ENCODE measurements at regions not wholly inside any gene's neighbourhood (a gene's known extent, or its start where the extent isn't known, plus 50 kb on each side); places are given as distances from the start of the nearest gene placed in this dataset.

DNA sequence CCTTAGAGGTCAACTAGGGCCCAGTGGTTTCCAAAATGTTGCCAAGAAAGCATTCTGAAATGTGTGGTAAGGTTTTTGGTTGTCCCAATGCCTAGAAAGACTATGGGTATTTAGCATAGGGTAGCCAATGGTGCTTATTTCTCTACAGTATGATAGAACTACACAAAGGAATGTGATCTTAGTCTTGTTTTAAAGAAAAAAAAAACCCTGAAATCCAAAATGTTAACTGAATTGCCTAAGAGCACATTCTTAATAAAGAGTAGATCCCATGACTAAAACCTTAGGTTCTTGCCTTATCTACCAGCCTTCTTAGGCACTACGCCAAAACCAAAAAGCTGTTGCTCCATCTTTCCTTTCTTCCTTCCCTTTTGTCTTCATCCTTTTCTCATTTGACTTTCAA, 428.2 kb downstream of the MRPL39 start:
- TF ChIP-seq EP300 (IDR thresholded peaks at IDR 0.05; ENCODE audit: borderline replicate concordance) = no peak
- TF ChIP-seq EGR1 (IDR thresholded peaks at IDR 0.05) = no peak
- no peak for TF ChIP-seq TEAD4 (IDR thresholded peaks at IDR 0.05)
- no peak for TF ChIP-seq FOXM1 (IDR thresholded peaks at IDR 0.05; ENCODE audit: borderline replicate concordance, low read depth)
- TF ChIP-seq, protein P1, sequence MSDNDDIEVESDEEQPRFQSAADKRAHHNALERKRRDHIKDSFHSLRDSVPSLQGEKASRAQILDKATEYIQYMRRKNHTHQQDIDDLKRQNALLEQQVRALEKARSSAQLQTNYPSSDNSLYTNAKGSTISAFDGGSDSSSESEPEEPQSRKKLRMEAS (IDR thresholded peaks at IDR 0.05) = no peak
- TF ChIP-seq, protein P2, sequence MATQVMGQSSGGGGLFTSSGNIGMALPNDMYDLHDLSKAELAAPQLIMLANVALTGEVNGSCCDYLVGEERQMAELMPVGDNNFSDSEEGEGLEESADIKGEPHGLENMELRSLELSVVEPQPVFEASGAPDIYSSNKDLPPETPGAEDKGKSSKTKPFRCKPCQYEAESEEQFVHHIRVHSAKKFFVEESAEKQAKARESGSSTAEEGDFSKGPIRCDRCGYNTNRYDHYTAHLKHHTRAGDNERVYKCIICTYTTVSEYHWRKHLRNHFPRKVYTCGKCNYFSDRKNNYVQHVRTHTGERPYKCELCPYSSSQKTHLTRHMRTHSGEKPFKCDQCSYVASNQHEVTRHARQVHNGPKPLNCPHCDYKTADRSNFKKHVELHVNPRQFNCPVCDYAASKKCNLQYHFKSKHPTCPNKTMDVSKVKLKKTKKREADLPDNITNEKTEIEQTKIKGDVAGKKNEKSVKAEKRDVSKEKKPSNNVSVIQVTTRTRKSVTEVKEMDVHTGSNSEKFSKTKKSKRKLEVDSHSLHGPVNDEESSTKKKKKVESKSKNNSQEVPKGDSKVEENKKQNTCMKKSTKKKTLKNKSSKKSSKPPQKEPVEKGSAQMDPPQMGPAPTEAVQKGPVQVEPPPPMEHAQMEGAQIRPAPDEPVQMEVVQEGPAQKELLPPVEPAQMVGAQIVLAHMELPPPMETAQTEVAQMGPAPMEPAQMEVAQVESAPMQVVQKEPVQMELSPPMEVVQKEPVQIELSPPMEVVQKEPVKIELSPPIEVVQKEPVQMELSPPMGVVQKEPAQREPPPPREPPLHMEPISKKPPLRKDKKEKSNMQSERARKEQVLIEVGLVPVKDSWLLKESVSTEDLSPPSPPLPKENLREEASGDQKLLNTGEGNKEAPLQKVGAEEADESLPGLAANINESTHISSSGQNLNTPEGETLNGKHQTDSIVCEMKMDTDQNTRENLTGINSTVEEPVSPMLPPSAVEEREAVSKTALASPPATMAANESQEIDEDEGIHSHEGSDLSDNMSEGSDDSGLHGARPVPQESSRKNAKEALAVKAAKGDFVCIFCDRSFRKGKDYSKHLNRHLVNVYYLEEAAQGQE (IDR thresholded peaks at IDR 0.05; ENCODE audit: low read depth) = no peak
- TF ChIP-seq TAF1 (IDR thresholded peaks at IDR 0.05; ENCODE audit: low read depth) = no peak
- no peak for TF ChIP-seq TCF12 (IDR thresholded peaks at IDR 0.05; ENCODE audit: low read depth)
- TF ChIP-seq CEBPB (IDR thresholded peaks at IDR 0.05) = no peak
- TF ChIP-seq CREB1 (IDR thresholded peaks at IDR 0.05; ENCODE audit: low read depth) = no peak
- no peak for TF ChIP-seq YY1 (IDR thresholded peaks at IDR 0.05; ENCODE audit: low read depth)
- TF ChIP-seq RAD21 (IDR thresholded peaks at IDR 0.05; ENCODE audit: low read depth) = no peak
- no peak for TF ChIP-seq NFIC (IDR thresholded peaks at IDR 0.05)
- TF ChIP-seq, protein P3, sequence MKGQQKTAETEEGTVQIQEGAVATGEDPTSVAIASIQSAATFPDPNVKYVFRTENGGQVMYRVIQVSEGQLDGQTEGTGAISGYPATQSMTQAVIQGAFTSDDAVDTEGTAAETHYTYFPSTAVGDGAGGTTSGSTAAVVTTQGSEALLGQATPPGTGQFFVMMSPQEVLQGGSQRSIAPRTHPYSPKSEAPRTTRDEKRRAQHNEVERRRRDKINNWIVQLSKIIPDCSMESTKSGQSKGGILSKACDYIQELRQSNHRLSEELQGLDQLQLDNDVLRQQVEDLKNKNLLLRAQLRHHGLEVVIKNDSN (IDR thresholded peaks at IDR 0.05) = no peak
- TF ChIP-seq ZBTB7A (IDR thresholded peaks at IDR 0.05; ENCODE audit: low read depth) = no peak

DNA sequence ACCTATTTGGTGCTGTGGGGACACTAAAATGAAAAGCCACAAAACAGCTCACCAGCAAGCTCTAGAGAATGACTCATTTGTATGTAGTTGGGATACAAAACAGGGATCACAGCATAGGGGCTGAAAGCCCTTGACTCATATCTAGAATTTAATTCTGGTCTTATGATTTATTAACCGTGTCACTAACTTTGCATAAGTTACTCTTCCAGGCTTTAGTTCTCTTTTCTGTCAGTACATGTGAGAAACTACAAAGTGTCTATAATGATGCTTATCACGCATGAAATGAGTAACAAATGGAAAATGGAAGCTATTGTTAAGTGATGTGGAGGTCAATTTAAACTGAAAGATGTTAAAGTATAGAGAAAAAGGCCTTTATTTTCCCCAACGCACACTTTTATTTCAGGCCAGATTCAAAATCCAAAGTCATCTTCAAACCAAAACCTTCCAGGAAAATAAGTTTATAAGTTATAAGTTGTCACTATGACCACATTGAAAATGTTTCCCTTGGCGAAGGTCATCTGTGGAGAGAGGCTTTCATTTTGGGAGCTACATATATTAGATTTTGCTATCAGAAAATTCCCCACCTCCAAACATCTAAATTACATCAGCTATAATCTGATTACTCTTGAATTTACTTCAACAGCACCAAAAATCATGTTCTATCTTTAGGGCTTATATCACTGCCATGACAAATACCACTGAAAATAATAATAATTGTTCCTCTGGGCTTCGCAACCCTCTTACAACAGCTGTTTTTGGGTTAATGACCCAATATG, 430.5 kb downstream of the MRPL39 start:
- no peak for TF ChIP-seq EGR1 (IDR thresholded peaks at IDR 0.05)
- no peak for TF ChIP-seq ZBTB7A (IDR thresholded peaks at IDR 0.05; ENCODE audit: low read depth)
- no peak for TF ChIP-seq TCF12 (IDR thresholded peaks at IDR 0.05; ENCODE audit: low read depth)
- no peak for TF ChIP-seq TEAD4 (IDR thresholded peaks at IDR 0.05)
- TF ChIP-seq CREB1 (IDR thresholded peaks at IDR 0.05; ENCODE audit: low read depth) = no peak
- TF ChIP-seq RAD21 (IDR thresholded peaks at IDR 0.05; ENCODE audit: low read depth) = no peak
- TF ChIP-seq EP300 (IDR thresholded peaks at IDR 0.05; ENCODE audit: borderline replicate concordance) = no peak
- TF ChIP-seq, protein P1 (IDR thresholded peaks at IDR 0.05) = no peak
- TF ChIP-seq CEBPB (IDR thresholded peaks at IDR 0.05) = no peak
- no peak for TF ChIP-seq NFIC (IDR thresholded peaks at IDR 0.05)

- TF ChIP-seq EGR1 (IDR thresholded peaks at IDR 0.05) = no peak
- TF ChIP-seq TCF12 (IDR thresholded peaks at IDR 0.05; ENCODE audit: low read depth) = no peak
- TF ChIP-seq, protein P3 (IDR thresholded peaks at IDR 0.05) = no peak
- no peak for TF ChIP-seq ZBTB7A (IDR thresholded peaks at IDR 0.05; ENCODE audit: low read depth)
- no peak for TF ChIP-seq TAF1 (IDR thresholded peaks at IDR 0.05; ENCODE audit: low read depth)
- no peak for TF ChIP-seq CREB1 (IDR thresholded peaks at IDR 0.05; ENCODE audit: low read depth)
These were observed 431.3 kb downstream of the MRPL39 start for GRCh38 chr21:25175938-25176337.

GRCh38 chr21:25171438-25171837, 435.8 kb downstream of the MRPL39 start:
- TF ChIP-seq FOXM1 (IDR thresholded peaks at IDR 0.05; ENCODE audit: borderline replicate concordance, low read depth) (no peak), CEBPB (IDR thresholded peaks at IDR 0.05) (peak; percentile 39; the same call in 1 of the 2 replicates)
- TF ChIP-seq, protein P1 (IDR thresholded peaks at IDR 0.05) = no peak

DNA sequence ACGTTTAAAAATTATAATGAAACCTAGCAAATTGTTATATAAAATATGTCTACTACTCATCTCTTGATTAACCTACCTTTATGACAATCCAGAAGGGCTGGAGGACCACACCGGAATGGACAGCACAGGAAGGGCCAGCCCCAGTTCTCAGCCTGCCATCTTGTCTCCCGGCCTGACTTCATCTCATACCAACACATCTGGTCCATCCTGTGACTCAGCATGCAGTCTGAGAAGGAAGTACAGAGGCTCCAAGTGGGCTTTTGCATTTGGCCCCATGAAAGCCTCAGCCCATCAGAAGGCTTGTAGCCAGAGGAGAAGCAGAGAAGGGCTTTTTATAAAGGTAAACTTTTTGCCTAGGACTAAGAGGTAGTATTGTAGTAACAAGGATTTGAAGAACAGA, 436.6 kb downstream of the MRPL39 start:
- TF ChIP-seq, protein P2 (IDR thresholded peaks at IDR 0.05; ENCODE audit: low read depth) = no peak
- TF ChIP-seq TCF12 (IDR thresholded peaks at IDR 0.05; ENCODE audit: low read depth) = no peak
- TF ChIP-seq YY1 (IDR thresholded peaks at IDR 0.05; ENCODE audit: low read depth) = no peak
- no peak for TF ChIP-seq TEAD4 (IDR thresholded peaks at IDR 0.05)
- TF ChIP-seq, protein P3 (IDR thresholded peaks at IDR 0.05) = no peak
- no peak for TF ChIP-seq CREB1 (IDR thresholded peaks at IDR 0.05; ENCODE audit: low read depth)
- no peak for TF ChIP-seq ZBTB7A (IDR thresholded peaks at IDR 0.05; ENCODE audit: low read depth)
- TF ChIP-seq FOXM1 (IDR thresholded peaks at IDR 0.05; ENCODE audit: borderline replicate concordance, low read depth) = no peak
- no peak for TF ChIP-seq EGR1 (IDR thresholded peaks at IDR 0.05)
- TF ChIP-seq TAF1 (IDR thresholded peaks at IDR 0.05; ENCODE audit: low read depth) = no peak
- TF ChIP-seq NFIC (IDR thresholded peaks at IDR 0.05) = no peak
- TF ChIP-seq, protein P1 (IDR thresholded peaks at IDR 0.05) = no peak
- no peak for TF ChIP-seq CEBPB (IDR thresholded peaks at IDR 0.05)
- TF ChIP-seq EP300 (IDR thresholded peaks at IDR 0.05; ENCODE audit: borderline replicate concordance) = no peak
- no peak for TF ChIP-seq RAD21 (IDR thresholded peaks at IDR 0.05; ENCODE audit: low read depth)
